KBM-7 (cell line): ENCODE measurements at regions not wholly inside any gene's neighbourhood (a gene's known extent, or its start where the extent isn't known, plus 50 kb on each side); places are given as distances from the start of the nearest gene placed in this dataset.

ENCODE experiments used
- DNase-seq: peaks from one replicate; pipeline ENCODE4 v3.0.0-alpha.2; 2015
- in situ Hi-C: fragments of 300-500 bp; cut with MboI; formaldehyde crosslinking; loops from 2 replicates; pipeline ENCODE4 v1.14.3; 2020; ENCODE audit warnings: low sequenced_read_pairs, low pct_unique_long_range_greater_than_20kb, mixed read lengths

DNA sequence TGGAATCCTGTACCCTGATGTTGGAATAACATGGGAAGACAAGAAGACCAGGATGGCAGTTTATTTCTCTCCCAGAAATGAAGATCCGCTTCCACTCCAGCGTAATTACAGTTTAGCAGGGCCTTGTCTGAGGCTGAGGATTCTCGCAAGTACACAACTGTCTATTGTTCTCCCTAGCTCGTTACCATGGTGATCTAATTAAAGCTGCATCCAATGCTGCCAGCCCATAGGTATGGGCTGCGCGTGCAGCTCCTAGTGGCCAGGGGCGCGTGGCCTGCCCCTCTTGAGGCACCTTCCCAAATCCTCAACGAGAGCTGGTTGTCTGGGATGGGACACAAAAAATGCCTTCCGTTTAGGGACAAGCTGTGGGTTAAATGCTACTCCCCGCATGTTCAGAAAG, 344.9 kb downstream of the CYRIA start:
- no peak for DNase-seq
- in situ Hi-C loops, result no loop called here

GRCh38 chr2:16319551-16320121, 346.0 kb downstream of the CYRIA start:
- in situ Hi-C loops, result no loop called here
- no peak for DNase-seq

- in situ Hi-C loops, result no loop called here
- DNase-seq, result peak; percentile 77
Measured at GRCh38 chr2:16318474-16319195, 347.0 kb downstream of the CYRIA start.

DNA sequence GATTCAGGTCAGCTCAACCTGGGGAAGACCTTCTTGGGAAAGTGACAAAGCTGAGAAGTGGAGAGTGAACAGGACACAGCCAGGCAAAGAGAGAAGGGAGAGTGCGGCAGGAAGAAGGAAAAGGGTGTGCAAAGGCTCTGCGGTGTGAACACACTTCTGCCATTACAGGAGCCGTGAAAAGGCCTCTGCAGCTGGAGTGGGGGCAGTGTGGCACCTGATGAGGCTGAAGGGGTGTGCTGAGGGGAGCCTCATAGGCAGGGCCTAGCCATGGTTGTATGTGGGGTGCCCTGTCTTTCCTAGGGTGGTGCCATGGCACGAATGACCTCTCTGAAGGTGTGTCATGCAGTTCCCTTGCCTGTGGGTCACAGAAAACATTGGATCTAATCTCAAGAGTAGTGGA, 347.6 kb downstream of the CYRIA start:
- in situ Hi-C loops, result no loop called here
- DNase-seq, result no peak

GRCh38 chr2:16317211-16317830, 348.3 kb downstream of the CYRIA start:
- no peak for DNase-seq
- in situ Hi-C loops, result no loop called here

DNA sequence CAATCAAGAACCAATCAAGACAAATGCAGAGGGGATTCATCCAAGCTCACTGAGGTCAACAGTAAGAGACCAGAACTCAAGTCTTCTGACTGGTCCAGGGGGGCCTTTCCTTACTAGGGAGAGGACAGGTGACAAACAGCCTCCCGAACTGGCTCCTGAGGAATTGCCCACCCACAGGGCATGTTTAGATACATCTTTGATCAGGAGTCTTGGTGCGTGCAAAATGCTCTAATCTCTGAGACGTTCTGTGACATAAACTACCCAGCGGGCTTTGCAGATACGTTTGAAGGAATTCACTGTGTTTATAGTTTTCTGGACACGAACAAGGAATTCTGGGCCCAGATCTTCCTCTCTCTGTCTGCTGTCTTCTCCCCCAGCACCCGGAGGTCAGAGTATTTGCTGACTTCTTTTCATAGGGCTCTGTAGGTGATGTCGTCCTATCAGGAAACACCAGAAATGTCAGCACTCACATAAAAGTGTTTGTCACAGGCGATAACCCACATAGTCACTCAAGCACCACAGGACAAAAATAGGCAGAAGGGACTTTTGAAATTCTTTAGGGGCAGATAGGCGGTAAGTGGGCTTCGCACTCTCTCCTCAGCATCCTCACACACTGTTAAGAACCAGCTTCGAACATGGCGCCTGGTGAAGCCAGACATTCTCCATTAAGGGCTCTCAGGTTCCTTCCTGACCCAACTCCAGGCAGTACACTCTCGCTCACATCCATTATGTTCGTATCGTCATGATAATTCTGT, 349.0 kb downstream of the CYRIA start:
- in situ Hi-C loops, result no loop called here
- DNase-seq, result no peak

DNA sequence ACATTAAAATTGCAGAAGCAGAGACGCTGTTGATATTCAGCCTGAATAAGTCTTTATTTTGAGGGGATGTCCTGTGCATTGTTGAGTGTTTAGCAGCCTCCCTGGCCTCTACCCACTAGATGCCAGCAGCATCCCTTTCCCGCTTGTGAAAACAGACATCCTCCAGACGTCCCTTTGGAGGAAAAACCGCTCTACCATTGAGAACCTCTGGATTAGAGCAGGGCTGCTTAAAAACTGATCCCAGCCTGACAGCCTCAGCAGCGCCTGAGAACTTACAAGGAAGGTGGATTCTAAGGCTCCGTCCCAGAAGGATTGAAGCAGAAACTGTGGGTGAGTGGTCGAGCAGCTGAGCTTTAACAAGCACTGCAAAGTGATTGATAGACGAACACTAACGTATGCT, 349.7 kb downstream of the CYRIA start:
- no peak for DNase-seq
- in situ Hi-C loops, result no loop called here

DNA sequence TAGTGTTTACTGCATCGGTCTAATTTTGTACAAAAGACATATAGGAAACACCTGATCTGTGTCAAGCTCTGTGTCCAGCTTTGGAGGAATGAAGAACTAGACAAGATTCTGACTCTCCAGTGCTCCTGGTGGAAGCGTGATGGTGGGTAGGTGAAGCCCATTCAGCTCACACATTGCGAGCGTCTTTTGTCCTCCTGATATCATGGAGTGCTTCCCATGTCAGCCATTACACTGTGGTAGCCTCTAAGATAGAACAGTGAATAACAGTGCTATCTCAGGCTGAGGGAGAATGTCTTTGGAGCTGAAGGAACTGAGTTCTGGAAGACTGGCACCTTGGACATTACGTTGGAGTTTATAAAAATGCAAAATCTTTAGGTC, 350.2 kb downstream of the CYRIA start:
- in situ Hi-C loops, result no loop called here
- no peak for DNase-seq

DNA sequence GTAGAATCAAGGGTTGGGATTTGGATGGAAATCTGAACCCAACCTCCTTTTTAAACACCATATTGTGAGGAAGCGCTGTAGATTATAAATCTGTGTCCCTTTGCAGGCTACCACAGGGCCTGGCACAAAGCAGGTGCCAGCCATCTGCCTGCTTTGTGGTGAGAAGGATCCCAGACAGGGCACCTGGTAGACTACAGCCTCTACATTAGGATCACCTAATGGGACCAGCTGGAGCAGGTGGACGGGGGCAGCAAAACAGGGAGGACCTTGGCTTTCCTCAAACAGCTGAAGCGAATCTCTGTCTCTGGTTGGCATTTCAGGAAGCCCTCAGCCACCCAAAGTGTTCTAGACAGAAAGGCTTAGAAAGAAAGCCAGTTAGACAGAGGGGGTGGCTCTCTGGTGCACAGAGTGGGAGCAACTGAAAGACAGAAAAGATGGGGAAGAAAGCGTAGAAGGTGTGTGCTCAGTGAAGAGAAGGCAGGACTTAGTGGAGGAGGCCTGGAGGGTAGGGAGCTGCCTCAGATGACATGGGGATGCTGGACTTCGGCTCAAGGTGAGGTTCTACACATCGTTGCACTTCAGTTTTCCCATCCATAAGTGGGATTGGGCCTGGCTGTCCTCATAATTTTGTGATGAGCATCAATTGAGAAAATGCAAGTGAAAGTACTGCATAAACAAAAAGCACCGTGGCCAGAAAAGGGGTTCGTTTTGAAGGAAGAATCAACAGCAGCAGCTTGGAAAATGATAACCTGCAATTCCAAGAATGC, 350.8 kb downstream of the CYRIA start:
- no peak for DNase-seq
- in situ Hi-C loops, result no loop called here

DNA sequence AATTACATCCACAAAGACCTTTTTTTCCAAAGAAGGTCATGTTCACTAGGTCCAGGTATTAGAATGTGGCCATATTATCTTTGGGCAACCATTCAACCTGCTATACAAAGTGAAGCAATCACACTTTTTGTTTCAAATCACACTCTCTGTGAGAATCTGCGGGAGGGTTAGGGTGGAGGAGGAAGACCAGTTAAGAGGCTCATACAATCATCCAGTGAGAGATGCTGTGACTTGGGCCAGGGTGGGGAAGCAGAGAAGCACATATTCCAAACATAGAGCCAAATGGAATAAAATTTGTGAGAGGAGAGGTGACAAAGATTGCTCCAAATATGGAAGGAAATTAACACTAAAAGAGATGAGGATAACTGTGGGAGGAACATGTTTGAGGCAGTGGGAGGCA, 351.6 kb downstream of the CYRIA start:
- no peak for DNase-seq
- in situ Hi-C loops, result no loop called here

DNA sequence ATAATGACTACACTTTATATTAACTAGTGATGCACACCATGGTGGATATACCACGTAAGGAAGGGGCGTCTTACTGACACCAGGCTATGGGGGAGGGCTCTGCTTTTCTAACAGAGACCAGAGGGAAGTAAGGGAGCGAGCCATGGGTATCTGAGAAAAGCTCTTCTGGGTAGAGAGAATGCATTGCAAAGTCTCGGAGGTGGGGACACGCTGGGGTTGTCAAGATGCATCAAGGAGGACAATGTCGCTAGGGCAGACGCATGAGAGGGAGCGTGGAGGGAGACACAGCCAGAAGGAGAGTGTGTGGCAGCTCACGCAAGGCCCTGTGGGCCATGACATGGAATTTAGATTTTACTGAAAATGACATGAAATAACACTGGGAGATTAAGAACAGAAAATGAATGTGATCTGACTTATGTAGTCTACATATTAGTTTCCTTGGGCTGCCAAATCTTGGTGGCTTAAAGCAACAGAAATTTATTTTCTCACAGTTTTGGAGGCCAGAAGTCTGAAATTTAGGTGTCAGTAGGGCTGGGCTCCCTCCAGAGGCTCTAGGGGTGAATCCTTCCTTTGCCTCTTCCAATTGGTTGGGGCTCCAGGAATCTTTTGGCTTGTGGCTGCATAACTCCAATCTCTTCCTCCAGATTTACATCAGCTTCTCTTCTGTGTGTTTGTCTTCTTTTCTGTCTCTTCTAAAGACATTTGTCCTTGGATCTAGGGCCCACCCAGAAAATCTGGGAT, 352.2 kb downstream of the CYRIA start:
- no peak for DNase-seq
- in situ Hi-C loops, result no loop called here

GRCh38 chr2:16312771-16313170, 352.9 kb downstream of the CYRIA start:
- DNase-seq, result no peak
- in situ Hi-C loops, result no loop called here

GRCh38 chr2:16311521-16312440, 353.9 kb downstream of the CYRIA start:
- in situ Hi-C loops, result no loop called here
- DNase-seq, result peak; percentile 9

GRCh38 chr2:16308816-16309215, 356.8 kb downstream of the CYRIA start:
- in situ Hi-C loops, result no loop called here
- no peak for DNase-seq

GRCh38 chr2:16304876-16305590, 360.6 kb downstream of the CYRIA start:
- in situ Hi-C loops, result no loop called here
- no peak for DNase-seq

GRCh38 chr2:16303761-16304160, 361.9 kb downstream of the CYRIA start:
- DNase-seq, result no peak
- in situ Hi-C loops, result no loop called here

- in situ Hi-C loops, result no loop called here
Measured at GRCh38 chr2:16303273-16303577, 362.4 kb downstream of the CYRIA start.

More at GRCh38 chr2:16303273-16303577, 362.4 kb downstream of the CYRIA start:
- DNase-seq, result peak; percentile 9
